ENCODE measurements at regions not wholly inside any gene's neighbourhood (a gene's known extent, or its start where the extent isn't known, plus 50 kb on each side); places are given as distances from the start of the nearest gene placed in this dataset.

GRCh38 chr2:181264441-181264840, 192.7 kb upstream of the ITGA4 start:
- no peak for TF ChIP-seq CTCF (IDR thresholded peaks at IDR 0.05)
- TF ChIP-seq POLR2A (IDR thresholded peaks at IDR 0.05) = no peak
